ENCODE measurements at regions not wholly inside any gene's neighbourhood (a gene's known extent, or its start where the extent isn't known, plus 50 kb on each side); places are given as distances from the start of the nearest gene placed in this dataset.

GRCh38 chr11:96607864-96608558 lies 218.2 kb downstream of the JRKL start:
- TF ChIP-seq JUND (IDR thresholded peaks at IDR 0.05) (no peak), CTCF (IDR thresholded peaks at IDR 0.05; ENCODE audit: low read depth, low read length, missing input control) (no peak), YY1 (IDR thresholded peaks at IDR 0.05) (no peak), RAD21 (IDR thresholded peaks at IDR 0.05) (no peak), TAF1 (conservative IDR thresholded peaks at IDR 0.05) (no peak), GABPA (IDR thresholded peaks at IDR 0.05 in 1 of 2, conservative IDR thresholded peaks at IDR 0.05 in 1 of 2) (no peak), EGR1 (IDR thresholded peaks at IDR 0.05; ENCODE audit: low read depth in 2 of 2) (no peak), SP1 (IDR thresholded peaks at IDR 0.05) (no peak)
- TF ChIP-seq, protein P1, sequence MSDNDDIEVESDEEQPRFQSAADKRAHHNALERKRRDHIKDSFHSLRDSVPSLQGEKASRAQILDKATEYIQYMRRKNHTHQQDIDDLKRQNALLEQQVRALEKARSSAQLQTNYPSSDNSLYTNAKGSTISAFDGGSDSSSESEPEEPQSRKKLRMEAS (IDR thresholded peaks at IDR 0.05): no peak
- TF ChIP-seq, protein P2, sequence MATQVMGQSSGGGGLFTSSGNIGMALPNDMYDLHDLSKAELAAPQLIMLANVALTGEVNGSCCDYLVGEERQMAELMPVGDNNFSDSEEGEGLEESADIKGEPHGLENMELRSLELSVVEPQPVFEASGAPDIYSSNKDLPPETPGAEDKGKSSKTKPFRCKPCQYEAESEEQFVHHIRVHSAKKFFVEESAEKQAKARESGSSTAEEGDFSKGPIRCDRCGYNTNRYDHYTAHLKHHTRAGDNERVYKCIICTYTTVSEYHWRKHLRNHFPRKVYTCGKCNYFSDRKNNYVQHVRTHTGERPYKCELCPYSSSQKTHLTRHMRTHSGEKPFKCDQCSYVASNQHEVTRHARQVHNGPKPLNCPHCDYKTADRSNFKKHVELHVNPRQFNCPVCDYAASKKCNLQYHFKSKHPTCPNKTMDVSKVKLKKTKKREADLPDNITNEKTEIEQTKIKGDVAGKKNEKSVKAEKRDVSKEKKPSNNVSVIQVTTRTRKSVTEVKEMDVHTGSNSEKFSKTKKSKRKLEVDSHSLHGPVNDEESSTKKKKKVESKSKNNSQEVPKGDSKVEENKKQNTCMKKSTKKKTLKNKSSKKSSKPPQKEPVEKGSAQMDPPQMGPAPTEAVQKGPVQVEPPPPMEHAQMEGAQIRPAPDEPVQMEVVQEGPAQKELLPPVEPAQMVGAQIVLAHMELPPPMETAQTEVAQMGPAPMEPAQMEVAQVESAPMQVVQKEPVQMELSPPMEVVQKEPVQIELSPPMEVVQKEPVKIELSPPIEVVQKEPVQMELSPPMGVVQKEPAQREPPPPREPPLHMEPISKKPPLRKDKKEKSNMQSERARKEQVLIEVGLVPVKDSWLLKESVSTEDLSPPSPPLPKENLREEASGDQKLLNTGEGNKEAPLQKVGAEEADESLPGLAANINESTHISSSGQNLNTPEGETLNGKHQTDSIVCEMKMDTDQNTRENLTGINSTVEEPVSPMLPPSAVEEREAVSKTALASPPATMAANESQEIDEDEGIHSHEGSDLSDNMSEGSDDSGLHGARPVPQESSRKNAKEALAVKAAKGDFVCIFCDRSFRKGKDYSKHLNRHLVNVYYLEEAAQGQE (IDR thresholded peaks at IDR 0.05): no peak
- TF ChIP-seq, protein P3, sequence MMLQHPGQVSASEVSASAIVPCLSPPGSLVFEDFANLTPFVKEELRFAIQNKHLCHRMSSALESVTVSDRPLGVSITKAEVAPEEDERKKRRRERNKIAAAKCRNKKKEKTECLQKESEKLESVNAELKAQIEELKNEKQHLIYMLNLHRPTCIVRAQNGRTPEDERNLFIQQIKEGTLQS (IDR thresholded peaks at IDR 0.05): no peak
